MM.1S (cell line): ENCODE measurements at regions not wholly inside any gene's neighbourhood (a gene's known extent, or its start where the extent isn't known, plus 50 kb on each side); places are given as distances from the start of the nearest gene placed in this dataset.

Experiments used
- CTCF ChIP-seq: fragments of 300-600 bp; sonication (generic); IDR thresholded peaks from 2 replicates; pipeline ENCODE4 v1.5.1; 2016; ENCODE audit warnings: antibody characterized with exemption, low read length, mixed read lengths
- EZH2 ChIP-seq: fragments of 300-600 bp; sonication (generic); optimal IDR thresholded peaks from 2 replicates; pipeline ENCODE3; 2017; ENCODE audit warnings: low read depth, mild to moderate bottlenecking, antibody characterized with exemption, low read length, mixed read lengths
- EZH2phosphoT487 ChIP-seq: fragments of 300-600 bp; sonication (generic); IDR thresholded peaks from 2 replicates; pipeline ENCODE4 v1.6.1; 2018; ENCODE audit warnings: antibody characterized with exemption, low read length

GRCh38 chr5:120158211-120158610, 305.9 kb upstream of the PRR16 start:
- TF ChIP-seq CTCF (no peak), EZH2 (no peak), EZH2phosphoT487 (no peak)
